Fibroblast of skin of right quadriceps (primary cell): ENCODE measurements at regions not wholly inside any gene's neighbourhood (a gene's known extent, or its start where the extent isn't known, plus 50 kb on each side); places are given as distances from the start of the nearest gene placed in this dataset.
A peak's percentile ranks its signal among the peaks of the same experiment; 100 is the strongest.

ENCODE experiments used
- DNase-seq: peaks from one replicate; pipeline ENCODE4 v3.0.0-alpha.2; 2013

- no peak for DNase-seq
Measured at GRCh38 chr5:118258223-118258622, 730.1 kb downstream of the DTWD2 start.

GRCh38 chr5:118257066-118257465 is 731.3 kb downstream of the DTWD2 start:
- peak; percentile 21 for DNase-seq

GRCh38 chr5:118253225-118254061 is 734.9 kb downstream of the DTWD2 start:
- DNase-seq, result no peak

- no peak for DNase-seq
Measured at GRCh38 chr5:118249386-118249785, 739.0 kb downstream of the DTWD2 start.

- no peak for DNase-seq
Measured at GRCh38 chr5:118247458-118247857, 740.9 kb downstream of the DTWD2 start.

- no peak for DNase-seq
Measured at GRCh38 chr5:118243613-118244012, 744.7 kb downstream of the DTWD2 start.

- DNase-seq, result no peak
Measured at GRCh38 chr5:118243068-118243467, 745.3 kb downstream of the DTWD2 start.

- no peak for DNase-seq
Measured at GRCh38 chr5:118236108-118236849, 752.1 kb downstream of the DTWD2 start.

GRCh38 chr5:118233606-118234005 is 754.7 kb downstream of the DTWD2 start:
- peak; percentile 93 for DNase-seq

GRCh38 chr5:118228489-118228888 is 759.9 kb downstream of the DTWD2 start:
- no peak for DNase-seq

- peak; percentile 93 for DNase-seq
Measured at GRCh38 chr5:118224546-118224945, 763.8 kb downstream of the DTWD2 start.

GRCh38 chr5:118220556-118221195 is 767.7 kb downstream of the DTWD2 start:
- DNase-seq, result peak; percentile 90

GRCh38 chr5:118211606-118212005 is 776.7 kb downstream of the DTWD2 start:
- DNase-seq, result no peak

- DNase-seq, result no peak
Measured at GRCh38 chr5:118208031-118208453, 780.3 kb downstream of the DTWD2 start.

GRCh38 chr5:118199801-118200200 is 788.5 kb downstream of the DTWD2 start:
- DNase-seq, result no peak

- no peak for DNase-seq
Measured at GRCh38 chr5:118196229-118196628, 792.1 kb downstream of the DTWD2 start.

GRCh38 chr5:118195211-118195610 is 793.1 kb downstream of the DTWD2 start:
- no peak for DNase-seq

GRCh38 chr5:118193194-118193905 is 795.0 kb downstream of the DTWD2 start:
- DNase-seq, result peak; percentile 21

GRCh38 chr5:118185018-118185417 is 803.3 kb downstream of the DTWD2 start:
- no peak for DNase-seq

- no peak for DNase-seq
Measured at GRCh38 chr5:118176146-118176545, 812.2 kb downstream of the DTWD2 start.

GRCh38 chr5:118174671-118175070 is 813.7 kb downstream of the DTWD2 start:
- no peak for DNase-seq

- DNase-seq, result no peak
Measured at GRCh38 chr5:118173340-118173739, 815.0 kb downstream of the DTWD2 start.

- no peak for DNase-seq
Measured at GRCh38 chr5:118165619-118166018, 822.7 kb downstream of the DTWD2 start.
